Gastroesophageal sphincter (tissue), 3 donors: ENCODE measurements at regions not wholly inside any gene's neighbourhood (a gene's known extent, or its start where the extent isn't known, plus 50 kb on each side); places are given as distances from the start of the nearest gene placed in this dataset.

Experiments
- CTCF ChIP-seq, 4 experiments: fragments of 200-600 bp in 2 of 4; fragments of 450-650 bp in 2 of 4; sonication (generic) in 1 of 4; IDR thresholded peaks; one replicate each; pipeline ENCODE4 v1.5.1; 2017 to 2019; ENCODE audit warnings: antibody characterized with exemption in 4 of 4, mild to moderate bottlenecking in 2 of 4, moderate library complexity in 2 of 4
- EP300 ChIP-seq: sonication (generic); formaldehyde crosslinking; IDR thresholded peaks from one replicate; pipeline ENCODE4 v1.6.1; 2017; ENCODE audit warnings: antibody characterized with exemption, mild to moderate bottlenecking

- TF ChIP-seq CTCF (IDR thresholded peaks at IDR 0.05) (peak in 1 of 4 experiments; percentile 16), EP300 (no peak)
Measured at GRCh38 chr11:128021349-128022006, 565.9 kb downstream of the ETS1 start.
